ENCODE measurements at regions not wholly inside any gene's neighbourhood (a gene's known extent, or its start where the extent isn't known, plus 50 kb on each side); places are given as distances from the start of the nearest gene placed in this dataset.

GRCh38 chr14:61177279-61178225, 103.6 kb downstream of the TMEM30B start:
- Mint-ChIP-seq H3K27ac (no peak overlapping the region), H3K4me3 (ENCODE audit: low read depth) (no peak overlapping the region), H3K36me3 (ENCODE audit: insufficient read depth) (no peaks in the 10 kb centered on the region), H3K4me1 (ENCODE audit: low read depth) (peaks cover 8% of the 10 kb centered on the region), H3K27me3 (peaks cover 7% of the 10 kb centered on the region), H3K9me3 (ENCODE audit: low read depth) (no peaks in the 10 kb centered on the region)
- DNase-seq (ENCODE audit: low spot score, unreplicated experiment): no peak
- TF ChIP-seq CTCF (IDR thresholded peaks at IDR 0.05; ENCODE audit: unreplicated experiment): no peak

GRCh38 chr14:61176686-61177085, 104.5 kb downstream of the TMEM30B start:
- no peak for TF ChIP-seq CTCF (IDR thresholded peaks at IDR 0.05; ENCODE audit: unreplicated experiment)

GRCh38 chr14:61174987-61175386, 106.2 kb downstream of the TMEM30B start:
- Mint-ChIP-seq H3K4me3 (ENCODE audit: low read depth) (no peak overlapping the region), H3K4me1 (ENCODE audit: low read depth) (peaks cover 14% of the 10 kb centered on the region), H3K27me3 (peaks cover 7% of the 10 kb centered on the region), H3K9me3 (ENCODE audit: low read depth) (no peaks in the 10 kb centered on the region), H3K27ac (no peak overlapping the region), H3K36me3 (ENCODE audit: insufficient read depth) (no peaks in the 10 kb centered on the region)
- no peak for DNase-seq (ENCODE audit: low spot score, unreplicated experiment)
- no peak for TF ChIP-seq CTCF (IDR thresholded peaks at IDR 0.05; ENCODE audit: unreplicated experiment)

More at GRCh38 chr14:61176686-61177085, 104.5 kb downstream of the TMEM30B start:
- DNase-seq (ENCODE audit: low spot score, unreplicated experiment): no peak
- H3K9me3 Mint-ChIP-seq (ENCODE audit: low read depth): no peaks in the 10 kb centered on the region
- H3K36me3 Mint-ChIP-seq (ENCODE audit: insufficient read depth): no peaks in the 10 kb centered on the region
- H3K27me3 Mint-ChIP-seq: peaks cover 7% of the 10 kb centered on the region
- H3K27ac Mint-ChIP-seq: no peak overlapping the region
- peaks cover 8% of the 10 kb centered on the region for H3K4me1 Mint-ChIP-seq (ENCODE audit: low read depth)
- H3K4me3 Mint-ChIP-seq (ENCODE audit: low read depth): no peak overlapping the region

- Mint-ChIP-seq H3K4me1 (ENCODE audit: low read depth) (peaks cover 14% of the 10 kb centered on the region), H3K36me3 (ENCODE audit: insufficient read depth) (no peaks in the 10 kb centered on the region), H3K27ac (no peak overlapping the region), H3K9me3 (ENCODE audit: low read depth) (no peaks in the 10 kb centered on the region), H3K4me3 (ENCODE audit: low read depth) (no peak overlapping the region), H3K27me3 (peaks cover 7% of the 10 kb centered on the region)
- DNase-seq (ENCODE audit: low spot score, unreplicated experiment): no peak
- TF ChIP-seq CTCF (IDR thresholded peaks at IDR 0.05; ENCODE audit: unreplicated experiment): no peak
These were observed 106.7 kb downstream of the TMEM30B start for GRCh38 chr14:61174441-61174891.

- Mint-ChIP-seq H3K9me3 (ENCODE audit: low read depth) (no peaks in the 10 kb centered on the region), H3K36me3 (ENCODE audit: insufficient read depth) (no peaks in the 10 kb centered on the region), H3K27me3 (peaks cover 3% of the 10 kb centered on the region), H3K4me1 (ENCODE audit: low read depth) (peaks cover 5% of the 10 kb centered on the region), H3K4me3 (ENCODE audit: low read depth) (no peak overlapping the region), H3K27ac (no peak overlapping the region)
- no peak for TF ChIP-seq CTCF (IDR thresholded peaks at IDR 0.05; ENCODE audit: unreplicated experiment)
- no peak for DNase-seq (ENCODE audit: low spot score, unreplicated experiment)
These were observed 109.4 kb downstream of the TMEM30B start for GRCh38 chr14:61171727-61172126.

All from progenitor cell of endocrine pancreas (in vitro differentiated cells).